Mononuclear cell (primary cell): ENCODE measurements at regions not wholly inside any gene's neighbourhood (a gene's known extent, or its start where the extent isn't known, plus 50 kb on each side); places are given as distances from the start of the nearest gene placed in this dataset.

ENCODE experiments used
- H3K27me3 ChIP-seq: 2 replicates; pipeline ENCODE4 v1.6.0; 2011; ENCODE audit warnings: low read length, control low read depth; ENCODE audit not compliant: insufficient read depth
- H3K4me1 ChIP-seq: 2 replicates; pipeline ENCODE4 v1.5.1; 2011; ENCODE audit warnings: mild to moderate bottlenecking, low read length, control low read depth; ENCODE audit not compliant: insufficient read depth
- H3K4me3 ChIP-seq: 2 replicates; pipeline ENCODE4 v1.5.1; 2011; ENCODE audit warnings: mild to moderate bottlenecking, low read length, moderate library complexity
- H3K9me3 ChIP-seq: 2 replicates; pipeline ENCODE4 v1.5.1; 2011; ENCODE audit warnings: low read depth, mild to moderate bottlenecking, control low read depth, low read length

DNA sequence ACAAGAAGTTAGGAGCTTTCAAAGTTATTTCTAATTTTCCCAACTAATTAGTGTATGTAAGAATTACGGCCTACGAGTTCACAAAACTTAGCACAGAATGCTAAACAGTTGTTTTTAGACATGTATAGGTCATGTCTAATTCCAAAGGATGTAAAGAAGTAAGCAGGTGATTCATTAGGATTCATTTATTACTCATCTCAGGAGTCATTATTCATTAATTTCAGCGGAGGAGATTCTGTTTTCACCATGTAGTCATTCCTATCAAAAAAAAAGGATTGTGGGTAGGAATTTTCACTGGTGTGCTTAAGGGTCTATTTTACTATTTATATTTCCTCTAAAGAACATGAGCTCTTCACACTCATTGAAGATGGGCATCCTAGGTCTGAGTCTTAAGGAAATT, 532.2 kb downstream of the ACTL7B start:
- no peak overlapping the region for H3K4me3 ChIP-seq
- H3K4me1 ChIP-seq, result peaks cover 3% of the 10 kb centered on the region
- no peaks in the 10 kb centered on the region for H3K27me3 ChIP-seq
- H3K9me3 ChIP-seq, result peaks cover 11% of the 10 kb centered on the region

DNA sequence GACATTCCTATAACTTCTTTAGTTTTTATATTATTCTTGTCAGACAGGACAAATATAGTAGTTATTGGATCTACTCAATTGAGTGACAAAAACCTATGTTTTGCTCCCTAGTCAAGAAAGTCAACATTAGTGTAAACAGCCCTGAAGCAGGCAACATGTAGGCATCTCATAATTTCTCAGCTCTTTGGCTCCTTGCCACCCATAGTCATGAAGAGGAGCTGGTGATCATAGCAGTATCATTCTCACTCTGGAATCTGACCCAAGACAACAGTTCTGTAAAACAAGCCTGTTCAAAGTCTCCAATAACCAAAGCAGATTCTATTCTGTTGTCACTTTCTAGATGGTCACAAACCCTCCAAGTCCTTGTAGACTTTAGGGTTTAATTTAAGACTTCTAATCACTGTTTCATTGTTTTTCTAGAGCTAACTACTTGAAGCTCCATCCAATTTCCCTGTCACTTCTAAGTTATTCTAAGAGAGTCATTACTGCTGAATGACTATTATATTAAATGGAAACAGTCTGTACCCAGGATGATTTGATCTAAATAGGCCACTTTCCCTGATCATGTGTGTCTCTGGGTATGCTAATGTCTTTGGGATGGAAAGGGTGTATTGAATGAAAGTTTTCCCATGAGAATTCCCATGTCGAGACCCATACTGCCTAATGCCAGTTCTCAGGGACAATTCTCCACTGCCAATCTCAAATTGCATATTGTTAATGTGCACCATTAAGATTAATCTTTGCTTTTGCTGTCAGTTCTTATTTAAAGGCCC, 533.3 kb downstream of the ACTL7B start:
- no peaks in the 10 kb centered on the region for H3K27me3 ChIP-seq
- no peak overlapping the region for H3K4me3 ChIP-seq
- peaks cover under 1% of the 10 kb centered on the region for H3K9me3 ChIP-seq
- H3K4me1 ChIP-seq, result peaks cover 3% of the 10 kb centered on the region

DNA sequence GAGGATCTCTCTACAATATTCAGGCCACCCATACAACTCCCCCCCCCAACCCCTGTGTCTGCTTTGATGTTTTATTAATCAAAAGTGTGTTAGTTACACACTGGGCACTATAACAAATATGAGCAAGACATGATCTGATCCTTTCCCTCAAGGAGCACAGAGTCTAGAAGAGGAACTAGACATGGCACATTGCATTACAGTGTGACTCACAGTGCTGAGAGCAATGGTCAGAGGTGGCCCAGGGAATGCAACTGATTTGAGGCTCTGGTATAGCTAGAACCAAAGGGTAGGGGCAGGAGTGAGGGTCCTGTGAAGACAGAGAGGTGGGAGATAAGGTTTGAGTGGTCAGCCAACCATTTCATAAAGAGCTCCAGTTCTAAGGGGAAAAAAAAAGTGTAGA, 539.2 kb downstream of the ACTL7B start:
- Histone ChIP-seq H3K4me1 (peaks cover 5% of the 10 kb centered on the region), H3K4me3 (no peak overlapping the region), H3K9me3 (no peaks in the 10 kb centered on the region), H3K27me3 (no peaks in the 10 kb centered on the region)

DNA sequence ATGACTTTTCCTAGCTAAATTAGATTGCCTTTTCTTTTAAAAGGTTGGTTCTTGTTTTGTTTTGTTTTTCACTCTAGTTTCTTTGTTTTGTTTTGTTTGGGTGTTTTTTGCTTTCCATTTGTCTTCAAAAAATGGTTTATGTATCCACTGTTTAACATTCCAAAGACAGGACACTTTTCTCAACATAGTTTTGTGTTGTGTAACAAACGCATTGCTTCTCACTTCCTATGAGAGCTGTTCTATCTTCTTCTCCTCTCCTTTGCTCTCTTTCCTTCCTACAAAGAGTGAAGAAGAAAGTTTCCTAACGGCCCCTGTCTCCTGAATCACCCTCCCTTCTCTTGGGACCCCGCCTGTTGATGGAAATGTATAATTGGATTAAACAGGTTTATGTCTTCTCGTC, 539.7 kb downstream of the ACTL7B start:
- Histone ChIP-seq H3K4me3 (no peak overlapping the region), H3K4me1 (peaks cover 5% of the 10 kb centered on the region), H3K27me3 (no peaks in the 10 kb centered on the region), H3K9me3 (no peaks in the 10 kb centered on the region)

DNA sequence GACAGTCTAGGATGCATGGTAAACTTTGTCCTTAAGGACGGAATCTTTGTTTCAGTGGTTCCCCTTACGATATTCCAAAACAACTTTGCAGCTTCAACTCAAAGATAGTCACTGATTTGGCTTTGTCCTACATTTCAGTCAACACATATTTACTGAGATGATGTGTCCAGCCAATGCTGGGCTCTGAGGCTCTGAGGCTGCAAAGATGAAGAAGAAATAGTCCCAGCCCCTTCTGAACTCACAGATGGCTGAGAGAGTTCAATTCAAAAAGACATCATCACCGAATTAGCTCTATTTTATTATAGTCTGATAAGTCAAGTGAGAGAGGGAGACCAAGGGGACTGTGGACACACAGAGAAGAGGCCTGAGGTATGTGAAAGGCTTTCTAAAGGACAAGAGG, 544.0 kb downstream of the ACTL7B start:
- Histone ChIP-seq H3K4me3 (no peak overlapping the region), H3K4me1 (peaks cover 1% of the 10 kb centered on the region), H3K9me3 (no peaks in the 10 kb centered on the region), H3K27me3 (no peaks in the 10 kb centered on the region)

DNA sequence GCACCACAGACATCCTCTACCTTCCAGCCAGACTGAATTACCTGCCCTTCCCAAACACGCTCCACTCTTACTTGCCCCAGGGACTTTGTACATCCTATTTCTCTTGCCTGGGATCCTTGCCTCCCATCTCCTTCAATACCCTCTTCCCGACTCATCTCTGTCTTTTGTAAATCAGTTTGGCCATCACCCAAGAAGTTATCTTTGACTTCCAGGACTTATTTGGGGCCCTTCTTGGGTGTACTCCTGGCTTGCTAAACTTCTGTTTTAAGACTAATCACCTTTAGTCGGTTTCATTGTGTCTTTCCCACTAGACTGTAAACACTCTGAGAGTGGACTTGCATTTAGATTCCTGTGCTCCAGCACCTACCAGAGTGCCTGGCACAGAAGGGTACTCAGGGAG, 545.6 kb downstream of the ACTL7B start:
- H3K4me1 ChIP-seq, result no peaks in the 10 kb centered on the region
- H3K4me3 ChIP-seq, result no peak overlapping the region
- no peaks in the 10 kb centered on the region for H3K27me3 ChIP-seq
- no peaks in the 10 kb centered on the region for H3K9me3 ChIP-seq

DNA sequence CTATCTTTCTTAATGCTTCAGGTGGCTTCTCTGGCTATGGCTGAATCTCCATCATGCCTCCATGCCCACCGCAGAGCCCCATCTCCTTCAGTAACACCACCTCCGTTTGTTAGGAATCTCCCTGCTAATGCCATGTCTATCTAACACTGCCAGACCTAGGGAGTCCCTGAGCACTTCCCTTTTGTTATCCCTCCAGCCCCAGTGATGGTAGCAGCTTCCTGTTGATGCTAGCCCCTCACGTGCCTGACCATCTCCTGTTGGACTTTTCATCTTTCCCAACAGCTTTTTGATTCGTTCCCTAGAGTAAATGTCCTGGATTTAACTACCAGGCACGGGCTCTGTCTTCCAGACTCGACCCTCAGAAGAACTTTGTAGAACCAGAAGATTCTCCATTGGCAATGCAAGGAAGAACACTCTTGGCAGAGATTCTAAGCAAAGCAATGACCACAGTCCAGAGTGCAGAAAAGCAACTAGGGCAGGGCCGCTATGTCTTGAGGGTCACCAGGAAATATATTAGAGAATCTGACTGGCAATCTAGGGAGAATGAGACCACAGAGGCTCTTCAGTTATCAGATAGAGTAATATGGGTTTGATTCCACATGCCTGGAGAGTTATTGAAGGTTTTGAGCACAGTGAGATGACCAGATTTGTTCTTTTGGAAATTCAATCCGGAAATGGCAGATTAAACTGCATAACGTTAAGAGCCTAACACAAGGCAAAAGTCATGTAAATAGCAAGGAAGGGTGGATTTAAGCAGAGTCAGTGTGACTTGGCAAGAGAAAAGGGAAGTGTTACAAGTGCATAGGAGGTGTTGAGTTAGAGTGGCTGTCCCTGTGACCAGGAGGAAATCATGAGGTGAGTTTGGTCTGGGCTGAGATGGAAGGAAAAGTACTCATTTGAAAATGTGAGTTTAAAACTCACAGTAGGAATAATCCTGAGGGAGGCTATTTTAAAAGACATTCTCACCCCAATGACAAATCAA, 555.2 kb downstream of the ACTL7B start:
- H3K4me1 ChIP-seq, result peaks cover 28% of the 10 kb centered on the region
- no peak overlapping the region for H3K4me3 ChIP-seq
- no peaks in the 10 kb centered on the region for H3K9me3 ChIP-seq
- no peaks in the 10 kb centered on the region for H3K27me3 ChIP-seq

DNA sequence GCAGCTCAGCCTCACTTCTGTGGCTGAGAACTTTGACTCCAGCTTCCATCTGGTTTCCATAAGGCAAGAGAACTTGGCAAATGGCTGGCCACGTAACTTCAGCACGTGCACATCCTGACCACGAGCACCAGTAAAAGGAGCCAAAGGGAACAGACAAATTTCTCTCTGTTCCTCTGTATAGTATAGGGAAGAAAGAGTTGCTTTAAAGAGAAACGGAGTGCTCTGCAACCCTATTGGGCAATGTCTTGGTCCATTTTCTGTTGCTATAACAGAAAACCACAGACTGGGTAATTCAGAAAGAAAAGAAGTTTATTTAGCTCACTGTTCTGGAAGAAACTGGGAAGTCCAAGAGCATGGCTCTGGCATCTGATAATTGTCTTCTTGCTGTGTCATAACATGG, 558.7 kb downstream of the ACTL7B start:
- Histone ChIP-seq H3K9me3 (no peaks in the 10 kb centered on the region), H3K4me1 (peaks cover 28% of the 10 kb centered on the region), H3K4me3 (no peak overlapping the region), H3K27me3 (no peaks in the 10 kb centered on the region)

DNA sequence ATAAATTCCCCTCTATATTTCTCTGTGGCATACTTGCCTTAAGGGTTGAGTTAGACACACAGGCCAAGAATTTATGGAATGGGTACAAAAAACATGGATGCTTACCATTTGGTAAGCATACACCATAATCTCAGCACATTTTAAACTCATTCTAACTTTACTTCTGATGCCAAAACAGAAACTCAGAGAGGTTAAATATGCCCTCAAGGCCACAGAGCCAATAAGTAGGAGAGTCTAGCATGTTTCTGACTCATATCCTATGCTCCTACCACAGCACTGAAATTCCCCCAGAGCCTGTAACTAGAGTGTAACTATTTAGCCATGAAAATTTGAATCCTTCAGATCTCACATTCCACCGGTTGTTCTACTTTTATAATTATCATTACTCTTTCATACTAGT, 559.7 kb downstream of the ACTL7B start:
- Histone ChIP-seq H3K9me3 (no peaks in the 10 kb centered on the region), H3K4me3 (no peak overlapping the region), H3K27me3 (no peaks in the 10 kb centered on the region), H3K4me1 (peaks cover 28% of the 10 kb centered on the region)

DNA sequence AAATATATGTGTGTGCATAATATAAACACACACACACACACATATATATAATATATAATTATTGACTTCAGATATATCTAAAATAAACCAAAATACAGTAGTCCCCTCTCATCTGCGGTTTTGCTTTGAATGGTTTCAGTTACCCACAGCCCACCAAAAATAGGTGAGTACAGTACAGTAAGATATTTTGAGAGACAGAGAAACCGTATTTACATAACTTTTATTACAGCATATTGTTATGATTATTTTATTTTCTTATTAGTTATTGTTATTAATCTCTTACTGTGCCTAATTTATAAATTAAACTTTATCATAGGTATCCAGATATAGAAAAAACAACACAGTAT, 564.2 kb downstream of the ACTL7B start:
- Histone ChIP-seq H3K4me3 (no peak overlapping the region), H3K27me3 (no peaks in the 10 kb centered on the region), H3K9me3 (no peaks in the 10 kb centered on the region), H3K4me1 (peaks cover under 1% of the 10 kb centered on the region)

DNA sequence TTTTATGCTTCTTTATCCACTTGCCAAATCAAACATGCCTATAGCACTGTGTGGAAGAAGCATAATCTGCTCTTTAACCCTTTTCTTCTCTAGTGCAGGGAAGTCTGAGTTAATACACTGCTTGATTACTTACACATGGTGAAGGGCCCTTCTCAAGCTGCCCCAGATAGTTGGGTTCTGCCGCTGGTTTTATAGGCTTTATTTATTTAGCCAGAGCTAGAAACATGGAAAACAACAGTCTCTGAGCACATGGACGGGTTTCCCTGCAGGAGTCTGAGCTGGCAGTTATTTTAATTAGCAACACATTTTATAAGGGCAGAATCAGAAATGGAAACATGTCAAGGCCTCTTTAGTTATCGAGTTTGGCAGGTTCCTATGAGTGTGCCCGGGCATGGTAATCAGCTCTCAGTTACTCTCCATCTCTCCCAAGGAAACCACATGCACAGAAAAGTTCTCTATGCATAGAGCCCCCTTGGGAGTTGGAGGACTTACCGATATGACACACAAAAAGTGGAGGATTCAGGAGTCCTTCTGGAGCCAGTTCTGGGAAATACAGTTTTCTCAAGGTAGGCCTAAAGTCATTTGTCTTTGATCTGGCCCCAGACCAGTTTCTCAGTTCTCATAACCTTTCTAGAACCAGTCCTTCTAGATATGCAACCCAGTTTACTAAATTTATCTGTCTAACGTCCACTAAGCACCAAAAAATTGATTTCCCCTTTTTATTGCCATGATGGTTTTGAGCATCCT, 564.8 kb downstream of the ACTL7B start:
- Histone ChIP-seq H3K4me1 (no peaks in the 10 kb centered on the region), H3K27me3 (no peaks in the 10 kb centered on the region), H3K9me3 (no peaks in the 10 kb centered on the region), H3K4me3 (no peak overlapping the region)

DNA sequence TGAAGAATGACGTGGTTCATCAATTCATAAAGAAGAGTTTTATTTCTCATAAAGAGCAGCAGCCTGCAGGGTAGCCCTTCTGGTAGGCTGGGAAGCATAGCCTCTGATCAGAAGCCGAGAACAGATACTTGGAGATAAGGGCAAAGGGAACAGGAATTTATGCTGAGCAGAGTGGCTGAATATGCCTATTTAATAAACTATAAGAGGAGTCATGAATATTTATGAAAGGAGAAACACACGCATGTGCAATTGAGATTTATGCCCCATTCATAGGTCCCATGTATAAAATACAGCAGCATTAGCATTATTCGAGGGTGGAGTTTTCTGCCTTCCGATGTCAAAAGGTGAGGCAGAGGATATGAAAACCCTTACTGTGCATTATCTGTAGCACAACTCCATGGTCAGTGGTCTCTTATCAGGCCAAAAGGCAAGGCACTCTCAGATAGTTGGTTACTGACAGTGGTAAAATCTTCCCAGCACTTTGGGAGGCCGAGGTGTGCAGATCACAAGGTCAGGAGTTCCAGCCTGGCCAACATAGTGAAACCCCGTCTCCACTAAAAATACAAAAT, 569.1 kb downstream of the ACTL7B start:
- Histone ChIP-seq H3K4me1 (no peaks in the 10 kb centered on the region), H3K9me3 (no peaks in the 10 kb centered on the region), H3K4me3 (no peak overlapping the region), H3K27me3 (no peaks in the 10 kb centered on the region)

DNA sequence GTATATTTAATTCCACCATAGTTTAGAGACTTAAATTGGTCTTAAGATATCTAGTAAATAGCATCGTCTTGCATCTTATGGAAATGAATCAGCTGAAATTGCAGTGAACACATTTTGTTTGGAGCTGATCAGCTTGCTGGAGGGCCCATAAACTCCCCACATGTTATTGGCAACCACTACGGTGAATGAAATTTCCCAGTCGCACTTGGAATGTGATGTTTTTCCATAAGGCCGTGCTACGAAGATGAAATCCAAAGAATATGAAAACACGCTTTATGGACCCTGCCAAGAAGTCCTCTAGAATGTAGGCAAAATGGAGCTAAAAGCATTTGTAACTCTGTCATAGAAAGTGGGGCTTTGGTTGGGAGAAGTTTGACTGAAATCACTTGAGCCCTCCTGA, 572.1 kb downstream of the ACTL7B start:
- H3K9me3 ChIP-seq, result no peaks in the 10 kb centered on the region
- no peaks in the 10 kb centered on the region for H3K27me3 ChIP-seq
- no peak overlapping the region for H3K4me3 ChIP-seq
- H3K4me1 ChIP-seq, result no peaks in the 10 kb centered on the region

DNA sequence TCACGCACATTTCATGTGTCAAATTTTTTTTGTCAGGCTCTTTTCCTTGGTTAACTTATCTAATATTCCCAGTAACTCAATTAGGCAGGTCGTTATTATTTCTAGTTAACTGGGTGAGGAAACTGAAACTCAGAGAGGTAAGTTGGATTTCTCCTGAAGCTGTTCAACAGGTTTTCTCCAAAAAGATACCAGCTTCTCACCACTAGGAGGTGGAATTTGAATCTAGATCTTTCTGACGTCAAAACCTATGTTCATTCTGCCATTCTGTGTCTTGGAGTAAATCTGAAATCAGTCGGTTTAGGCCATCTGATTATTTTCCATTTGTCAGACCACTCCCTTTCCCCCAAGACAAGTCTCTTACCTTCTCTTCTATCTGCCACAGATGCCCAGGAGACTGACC, 572.9 kb downstream of the ACTL7B start:
- H3K4me3 ChIP-seq, result no peak overlapping the region
- no peaks in the 10 kb centered on the region for H3K27me3 ChIP-seq
- H3K4me1 ChIP-seq, result no peaks in the 10 kb centered on the region
- no peaks in the 10 kb centered on the region for H3K9me3 ChIP-seq

DNA sequence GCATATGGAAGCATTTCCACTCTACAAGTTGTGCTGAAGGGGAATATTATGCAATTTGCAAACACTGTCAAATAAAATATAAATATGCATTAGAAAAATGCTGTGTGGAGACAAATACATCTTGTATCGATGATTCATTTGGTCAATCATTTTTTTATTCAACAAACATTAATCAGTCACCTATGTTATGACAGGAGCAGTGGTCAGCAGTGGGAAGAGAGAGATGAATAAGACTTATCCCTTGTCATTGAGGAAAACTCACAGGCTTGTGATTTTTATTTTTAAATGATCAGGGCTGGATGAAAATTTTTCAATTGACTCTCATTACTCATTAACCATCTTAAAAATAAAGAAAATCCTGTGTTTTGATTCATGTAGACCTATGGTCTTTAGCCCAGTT, 574.1 kb downstream of the ACTL7B start:
- Histone ChIP-seq H3K4me3 (no peak overlapping the region), H3K4me1 (no peaks in the 10 kb centered on the region), H3K27me3 (no peaks in the 10 kb centered on the region), H3K9me3 (no peaks in the 10 kb centered on the region)
